ENCODE measurements at regions not wholly inside any gene's neighbourhood (a gene's known extent, or its start where the extent isn't known, plus 50 kb on each side); places are given as distances from the start of the nearest gene placed in this dataset.

DNA sequence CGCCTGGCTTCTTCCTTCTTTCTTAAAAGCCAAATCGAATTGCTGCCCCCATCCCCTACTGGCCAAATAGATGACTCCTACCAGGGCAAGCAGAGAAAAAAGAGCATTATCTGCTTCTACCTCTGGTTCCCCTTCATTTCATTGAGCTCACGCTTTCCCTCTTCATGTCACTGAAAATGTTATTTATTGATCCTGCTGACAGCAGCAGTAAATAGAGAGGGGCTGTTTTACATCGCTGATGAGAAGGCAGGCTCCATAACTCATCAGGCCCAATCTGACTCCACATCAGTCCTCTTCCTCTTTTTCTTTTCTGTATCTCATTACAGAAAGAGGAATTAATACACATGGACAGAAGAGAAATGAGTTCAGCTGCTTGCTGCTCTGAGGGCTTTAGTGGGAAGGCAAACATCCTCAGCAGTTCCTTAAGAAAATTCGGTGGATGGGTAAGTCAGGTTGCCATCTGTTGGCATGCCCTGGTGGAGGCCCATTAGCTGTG lies 904.1 kb downstream of the KCNMA1 start:
- TF ChIP-seq, protein P1, sequence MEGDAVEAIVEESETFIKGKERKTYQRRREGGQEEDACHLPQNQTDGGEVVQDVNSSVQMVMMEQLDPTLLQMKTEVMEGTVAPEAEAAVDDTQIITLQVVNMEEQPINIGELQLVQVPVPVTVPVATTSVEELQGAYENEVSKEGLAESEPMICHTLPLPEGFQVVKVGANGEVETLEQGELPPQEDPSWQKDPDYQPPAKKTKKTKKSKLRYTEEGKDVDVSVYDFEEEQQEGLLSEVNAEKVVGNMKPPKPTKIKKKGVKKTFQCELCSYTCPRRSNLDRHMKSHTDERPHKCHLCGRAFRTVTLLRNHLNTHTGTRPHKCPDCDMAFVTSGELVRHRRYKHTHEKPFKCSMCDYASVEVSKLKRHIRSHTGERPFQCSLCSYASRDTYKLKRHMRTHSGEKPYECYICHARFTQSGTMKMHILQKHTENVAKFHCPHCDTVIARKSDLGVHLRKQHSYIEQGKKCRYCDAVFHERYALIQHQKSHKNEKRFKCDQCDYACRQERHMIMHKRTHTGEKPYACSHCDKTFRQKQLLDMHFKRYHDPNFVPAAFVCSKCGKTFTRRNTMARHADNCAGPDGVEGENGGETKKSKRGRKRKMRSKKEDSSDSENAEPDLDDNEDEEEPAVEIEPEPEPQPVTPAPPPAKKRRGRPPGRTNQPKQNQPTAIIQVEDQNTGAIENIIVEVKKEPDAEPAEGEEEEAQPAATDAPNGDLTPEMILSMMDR (conservative IDR thresholded peaks at IDR 0.05; ENCODE audit: low read depth, low read length), result no peak
- TF ChIP-seq EZH2 (IDR thresholded peaks at IDR 0.05; ENCODE audit: borderline replicate concordance, low read depth, low read length, poor library complexity, severe bottlenecking), result no peak

Data from A673 (cell line).